GM12878 (cell line): ENCODE measurements at regions not wholly inside any gene's neighbourhood (a gene's known extent, or its start where the extent isn't known, plus 50 kb on each side); places are given as distances from the start of the nearest gene placed in this dataset.

ENCODE experiments used
- ATAC-seq: fragments of 200-7000 bp; cut with Tn5 transposase; 3 replicates; pipeline ENCODE4 v1.9.1; 2020; ENCODE audit warnings: mild to moderate bottlenecking, moderate library complexity
- BruUV-seq: library from RNA; stranded (reverse); fragments of 400-500 nt; replicated peaks from 2 replicates; lab custom pipeline; 2021; lab: Mats Ljungman, UMichigan
- CTCF ChIA-PET: fragments of 300-600 bp; sonication (Branson Sonifier 250); formaldehyde crosslinking; extraction: SDS; loops from one replicate; lab custom pipeline; 2021; ENCODE audit warnings: inconsistent platforms; lab: Yijun Ruan, JAX
- POLR2A ChIA-PET: fragments of 350-600 bp; formaldehyde crosslinking; extraction: SDS; loops from one replicate; lab custom pipeline; 2021; ENCODE audit warnings: inconsistent platforms; lab: Charles Lee
- RAD21 ChIA-PET: fragments of 300-600 bp; sonication (Branson Sonifier 250); formaldehyde crosslinking; loops from one replicate; lab custom pipeline; 2023; ENCODE audit warnings: antibody characterized with exemption; ENCODE audit not compliant: unreplicated experiment; lab: Charles Lee
- SMC1A ChIA-PET: fragments of 300-600 bp; sonication (Branson Sonifier 250); formaldehyde crosslinking; loops from one replicate; lab custom pipeline; 2023; ENCODE audit not compliant: unreplicated experiment, uncharacterized antibody; lab: Charles Lee
- DNase-seq: peaks from one replicate; pipeline ENCODE4 v3.0.0-alpha.2; 2011; ENCODE audit warnings: low read depth, low spot score
- FAIRE-seq: peaks from 3 replicates; lab custom pipeline; 2011; peaks lifted over from hg19 to GRCh38; lab: Jason Lieb, UNC
- H2AFZ ChIP-seq: 2 replicates; pipeline ENCODE4 v1.6.0; 2011; ENCODE audit warnings: low read depth, low read length, control low read depth; ENCODE audit not compliant: control insufficient read depth
- H3K27ac ChIP-seq: 2 replicates; pipeline ENCODE4 v1.5.1; 2011; ENCODE audit warnings: control low read depth; ENCODE audit not compliant: control insufficient read depth, insufficient read depth
- H3K27me3 ChIP-seq, 2 experiments: replicated peaks in 1 of 2; 2 replicates each; pipeline versions ENCODE4 v1.6.0 to v1.6.1; 2011; ENCODE audit warnings: low read length in 1 of 2; ENCODE audit not compliant: control insufficient read depth in 2 of 2, insufficient read depth in 2 of 2
- H3K36me3 ChIP-seq, 2 experiments: 2 replicates each; pipeline ENCODE4 v1.5.1; 2011; ENCODE audit warnings: low read length in 1 of 2; ENCODE audit not compliant: control insufficient read depth in 2 of 2, insufficient read depth in 2 of 2
- H3K4me1 ChIP-seq: 2 replicates; pipeline ENCODE4 v1.6.1; 2011; ENCODE audit warnings: mild to moderate bottlenecking, low read length, moderate library complexity, mixed read lengths; ENCODE audit not compliant: control insufficient read depth, insufficient read depth
- H3K4me2 ChIP-seq: 2 replicates; pipeline ENCODE4 v1.6.0; 2011; ENCODE audit warnings: control low read depth; ENCODE audit not compliant: control insufficient read depth, insufficient read depth
- H3K4me3 ChIP-seq: fragments of 200-600 bp; sonication (generic); 2 replicates; pipeline ENCODE4 v1.5.1; 2016
- H3K79me2 ChIP-seq: 2 replicates; pipeline ENCODE4 v1.6.0; 2011; ENCODE audit warnings: low read length; ENCODE audit not compliant: control insufficient read depth, insufficient read depth
- H3K9ac ChIP-seq: 2 replicates; pipeline ENCODE4 v1.8.0; 2011; ENCODE audit warnings: low read length, control low read depth, mixed read lengths; ENCODE audit not compliant: control insufficient read depth, insufficient read depth
- H3K9me3 ChIP-seq: replicated peaks from 3 replicates; pipeline ENCODE4 v1.5.1; 2011; ENCODE audit warnings: mild to moderate bottlenecking, low read length; ENCODE audit not compliant: control insufficient read depth, insufficient read depth
- H4K20me1 ChIP-seq: 2 replicates; pipeline ENCODE4 v1.6.0; 2011; ENCODE audit not compliant: control insufficient read depth, insufficient read depth
- HDAC2 ChIP-seq: fragments of 200-600 bp; sonication (generic); IDR thresholded peaks from 2 replicates; pipeline ENCODE4 v1.6.1; 2017
- MTA2 ChIP-seq: fragments of 450-650 bp; IDR thresholded peaks from 2 replicates; pipeline ENCODE4 v1.6.1; 2016; ENCODE audit warnings: low read depth, mild to moderate bottlenecking, moderate library complexity
- RAD51 ChIP-seq: fragments of 450-650 bp; IDR thresholded peaks from 2 replicates; pipeline ENCODE4 v1.6.1; 2016; ENCODE audit warnings: moderate library complexity, mild to moderate bottlenecking, inconsistent platforms
- SIN3A ChIP-seq: IDR thresholded peaks from 2 replicates; pipeline ENCODE4 v1.6.1; 2012; ENCODE audit warnings: low read depth, low read length, improper control_type of control experiment
- SMARCA5 ChIP-seq: fragments of 450-650 bp; IDR thresholded peaks from 2 replicates; pipeline ENCODE4 v1.6.1; 2017; ENCODE audit warnings: mild to moderate bottlenecking
- SUZ12 ChIP-seq: fragments of 200-600 bp; sonication (generic); IDR thresholded peaks from one replicate; pipeline ENCODE4 v1.6.1; 2018; ENCODE audit warnings: antibody characterized with exemption, mild to moderate bottlenecking; ENCODE audit not compliant: unreplicated experiment
- TCF3 ChIP-seq: IDR thresholded peaks from 2 replicates; pipeline ENCODE4 v1.6.1; 2012; ENCODE audit warnings: low read depth, mild to moderate bottlenecking, low read length, borderline replicate concordance; ENCODE audit not compliant: insufficient read depth
- ZNF384 ChIP-seq: IDR thresholded peaks from 2 replicates; pipeline ENCODE4 v1.6.1; 2012; ENCODE audit warnings: low read depth, mild to moderate bottlenecking, low read length, improper control_type of control experiment, borderline replicate concordance
- ZZZ3 ChIP-seq: IDR thresholded peaks from 2 replicates; pipeline ENCODE4 v1.6.1; 2011; ENCODE audit warnings: low read depth; ENCODE audit not compliant: control insufficient read depth, insufficient read length
- WGBS: methylation state at CpG from one replicate; pipeline ENCODE4 v1.1.6; 2016; ENCODE audit warnings: low lambda C conversion rate; ENCODE audit not compliant: insufficient replicate concordance, insufficient coverage; ENCODE audit errors: missing lambda C conversion rate; 5-methylcytosine and 5-hydroxymethylcytosine counted together
- in situ Hi-C: fragments of 300-500 bp; cut with MboI; formaldehyde crosslinking; loops from 9 replicates; pipeline ENCODE4 v1.14.3; 2018; ENCODE audit warnings: mixed read lengths
- intact Hi-C: fragments of 100-400 bp; cut with micrococcal nuclease; formaldehyde crosslinking; loops from one replicate; pipeline ENCODE4 v1.14.2; 2022; ENCODE audit not compliant: unreplicated experiment

- in situ Hi-C loops, result no loop called here
- intact Hi-C loops, result no loop called here
- H3K27me3 ChIP-seq, result no peaks in the 10 kb centered on the region
- no peaks in the 10 kb centered on the region for H3K4me1 ChIP-seq
- SMC1A ChIA-PET, result interaction anchor here (0.8 to 1.5 kb wide), 3 partner anchors 9 to 347 kb away, joined by 3 read pairs; no protein-coding TSS in a partner anchor
- CTCF ChIA-PET, result interaction anchor here (1.0 kb wide), 1 partner anchor 14 kb away, joined by 3 read pairs; no protein-coding TSS in a partner anchor
- H3K9me3 ChIP-seq, result no peaks in the 10 kb centered on the region
- H3K36me3 ChIP-seq, result no peaks in the 10 kb centered on the region
- DNase-seq (no peak), ATAC-seq (no peak), FAIRE-seq (no peak)
- no peak overlapping the region for H2AFZ ChIP-seq
- no peak overlapping the region for H3K27ac ChIP-seq
- RAD21 ChIA-PET, result interaction anchor here (1.5 kb wide), 1 partner anchor 331 kb away, joined by 4 read pairs; no protein-coding TSS in a partner anchor
- 65% methylated on average over 4 of the region's 4 CpGs for WGBS
- BruUV-seq, result no TSS peak
- no peak overlapping the region for H3K9ac ChIP-seq
- no peak overlapping the region for H3K4me3 ChIP-seq
- H3K79me2 ChIP-seq, result no peaks in the 10 kb centered on the region
- POLR2A ChIA-PET, result no interaction called here
- no peak for TF ChIP-seq TCF3
- H4K20me1 ChIP-seq, result no peaks in the 10 kb centered on the region
- H3K4me2 ChIP-seq, result no peak overlapping the region
These were observed 51.5 kb downstream of the SHOC1 start for GRCh38 chr9:111743275-111743674.

- intact Hi-C loops (no loop called here), in situ Hi-C loops (no loop called here)
- Histone ChIP-seq H3K27ac (no peak overlapping the region), H3K9ac (no peak overlapping the region), H3K9me3 (no peaks in the 10 kb centered on the region), H3K27me3 (no peaks in the 10 kb centered on the region), H2AFZ (no peak overlapping the region), H3K36me3 (no peaks in the 10 kb centered on the region), H3K4me2 (no peak overlapping the region), H3K4me3 (no peak overlapping the region), H4K20me1 (no peaks in the 10 kb centered on the region), H3K79me2 (no peaks in the 10 kb centered on the region), H3K4me1 (no peaks in the 10 kb centered on the region)
- WGBS, result 88% methylated on average over 19 of the region's 19 CpGs
- SMC1A ChIA-PET, result interaction anchor here (0.8 kb wide), 1 partner anchor 174 kb away, joined by 3 read pairs; no protein-coding TSS in a partner anchor
- TF ChIP-seq SIN3A (no peak), HDAC2 (no peak), ZZZ3 (no peak), SUZ12 (no peak), RAD51 (no peak), MTA2 (no peak), ZNF384 (no peak), SMARCA5 (no peak)
- BruUV-seq, result no TSS peak
- no peak for ATAC-seq
- CTCF ChIA-PET, result interaction anchor here (1.0 kb wide), 1 partner anchor 616 kb away, joined by 3 read pairs; no protein-coding TSS in a partner anchor
- POLR2A ChIA-PET, result no interaction called here
- FAIRE-seq, result no peak
- no peak for DNase-seq
- RAD21 ChIA-PET, result no interaction called here
These were observed 54.0 kb downstream of the SHOC1 start for GRCh38 chr9:111740739-111741138.
